Transverse colon (tissue), 4 donors: ENCODE measurements at regions not wholly inside any gene's neighbourhood (a gene's known extent, or its start where the extent isn't known, plus 50 kb on each side); places are given as distances from the start of the nearest gene placed in this dataset.

Experiments
- CTCF ChIP-seq, 5 experiments: fragments of 200-600 bp in 3 of 5; fragments of 450-650 bp in 2 of 5; sonication (generic) in 3 of 5; IDR thresholded peaks; 1 replicate in 2 of 5; 2 replicates in 3 of 5; pipeline ENCODE4 v1.5.1; 2016 to 2017; ENCODE audit warnings: antibody characterized with exemption in 5 of 5, inconsistent platforms in 3 of 5, mild to moderate bottlenecking in 2 of 5, moderate library complexity in 1 of 5
- POLR2AphosphoS5 ChIP-seq, 3 donors: sonication (generic); formaldehyde crosslinking; IDR thresholded peaks; one replicate each; pipeline ENCODE4 v1.6.1; 2016; ENCODE audit warnings: antibody characterized with exemption in 3 of 3

DNA sequence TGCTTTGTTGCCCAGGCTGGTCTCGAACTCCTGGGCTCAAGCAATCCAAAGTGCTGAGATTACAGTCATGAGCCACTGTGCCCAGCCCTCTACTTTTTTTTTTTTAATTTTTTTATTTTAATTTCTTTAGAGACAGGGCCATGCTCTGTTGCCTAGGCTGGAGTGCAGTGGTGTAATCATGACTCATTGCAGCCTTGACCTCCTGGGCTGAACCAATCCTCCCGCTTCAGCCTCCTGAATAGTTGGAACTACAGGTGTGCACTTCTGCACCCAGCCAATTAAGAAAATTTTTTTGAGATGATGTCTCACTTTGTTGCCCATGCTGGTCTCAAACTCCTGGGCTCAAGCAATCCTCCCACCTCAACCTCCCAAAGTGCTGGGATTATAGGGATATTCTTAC, 528.6 kb downstream of the GATA3 start:
- TF ChIP-seq CTCF (IDR thresholded peaks at IDR 0.05) (no peak), POLR2AphosphoS5 (IDR thresholded peaks at IDR 0.05) (no peak)
